ENCODE measurements at regions not wholly inside any gene's neighbourhood (a gene's known extent, or its start where the extent isn't known, plus 50 kb on each side); places are given as distances from the start of the nearest gene placed in this dataset.
"Not testable (repeated sequence)": the region's sequence is repeated elsewhere in the genome, so short reads cannot be mapped to it uniquely, and the experiment has no call there.

- no peak overlapping the region for H3K4me3 ChIP-seq (ENCODE audit: low read depth, low read length)
- no peak for DNase-seq (ENCODE audit: low read depth)
Observed at GRCh38 chrX:65838674-65839073, 171.2 kb downstream of the MSN start.

DNA sequence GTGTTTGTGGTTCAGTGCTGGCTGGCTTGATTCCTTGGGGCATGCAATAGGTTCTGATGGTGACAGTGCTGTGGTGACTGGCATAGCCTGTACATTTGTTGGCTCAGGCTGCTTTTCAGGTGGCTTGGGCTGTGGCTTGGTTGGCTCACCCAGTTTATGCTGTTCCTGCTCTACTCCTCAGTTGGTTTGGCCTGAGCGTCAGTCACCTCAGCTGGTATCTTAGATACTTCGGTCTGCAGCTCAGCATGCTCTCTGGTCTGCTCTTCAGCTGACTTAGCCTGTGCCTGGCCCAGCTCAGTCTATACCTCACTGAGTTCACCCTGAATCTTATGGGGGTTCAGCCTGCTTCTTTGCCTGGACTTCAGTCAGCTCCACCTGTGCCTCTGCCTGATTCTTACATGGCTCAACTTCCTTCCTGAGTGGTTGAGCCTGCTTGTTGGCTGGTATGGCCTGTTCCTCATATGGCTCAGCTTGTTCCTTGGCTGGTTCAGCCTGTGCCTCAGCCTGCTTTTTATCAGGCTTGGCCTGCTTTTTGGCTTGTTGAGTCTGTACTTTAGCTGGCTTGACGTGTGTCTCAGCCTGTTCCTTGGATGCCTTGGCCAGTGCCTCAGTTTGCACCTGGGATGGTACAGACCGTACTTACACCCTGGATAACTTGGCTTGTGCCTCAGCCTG is 170.6 kb downstream of the MSN start:
- H3K4me3 ChIP-seq (ENCODE audit: low read depth, low read length): no peak overlapping the region

DNA sequence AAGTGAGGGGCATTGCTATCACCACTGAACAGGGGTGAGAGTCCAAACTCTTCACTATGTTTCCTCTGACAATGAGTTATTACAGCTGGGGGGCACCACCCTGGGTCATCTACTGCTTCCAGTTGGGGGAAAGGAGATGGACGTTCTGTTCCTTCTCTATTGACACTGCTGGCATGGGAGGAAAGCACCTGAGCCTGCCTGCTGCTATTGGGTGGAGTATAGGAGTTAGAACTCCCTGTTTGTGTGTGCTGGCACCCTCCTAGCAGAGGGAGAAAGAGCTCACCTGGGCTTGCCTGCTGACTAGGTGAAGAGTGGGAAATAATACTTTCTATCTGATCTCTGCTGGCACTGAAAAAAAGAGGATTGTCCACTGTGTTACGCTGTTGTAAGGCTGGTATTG is 163.8 kb downstream of the MSN start:
- no peak overlapping the region for H3K4me3 ChIP-seq (ENCODE audit: low read depth, low read length)
- DNase-seq (ENCODE audit: low read depth): no peak

More for the DNA sequence above, 170.6 kb downstream of the MSN start:
- DNase-seq (ENCODE audit: low read depth): no peak

GRCh38 chrX:65828599-65828998 is 161.1 kb downstream of the MSN start:
- no peak overlapping the region for H3K4me3 ChIP-seq (ENCODE audit: low read depth, low read length)
- DNase-seq (ENCODE audit: low read depth): no peak

DNA sequence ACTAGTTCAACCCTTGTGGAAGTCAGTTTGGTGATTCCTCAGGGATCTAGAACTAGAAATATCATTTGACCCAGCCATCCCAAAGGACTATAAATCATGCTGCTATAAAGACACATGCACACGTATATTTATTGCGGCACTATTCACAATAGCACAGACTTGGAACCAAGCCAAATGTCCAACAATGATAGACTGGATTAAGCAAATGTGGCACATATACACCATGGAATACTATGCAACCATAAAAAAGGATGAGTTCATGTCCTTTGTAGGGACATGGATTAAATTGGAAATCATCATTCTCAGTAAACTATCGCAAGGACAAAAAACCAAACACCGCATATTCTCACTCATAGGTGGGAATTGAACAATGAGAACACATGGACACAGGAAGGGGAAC is 157.8 kb downstream of the MSN start:
- DNase-seq (ENCODE audit: low read depth): not testable (repeated sequence)

GRCh38 chrX:65821721-65822496 is 154.5 kb downstream of the MSN start:
- peak overlapping the region; percentile 22 for H3K4me3 ChIP-seq (ENCODE audit: low read depth, low read length)
- DNase-seq (ENCODE audit: low read depth): no peak

More for the DNA sequence above, 157.8 kb downstream of the MSN start:
- not testable (repeated sequence) for H3K4me3 ChIP-seq (ENCODE audit: low read depth, low read length)

GRCh38 chrX:65819983-65820382 is 152.5 kb downstream of the MSN start:
- DNase-seq (ENCODE audit: low read depth); H3K4me3 ChIP-seq (ENCODE audit: low read depth, low read length): not testable (repeated sequence)

- no peak overlapping the region for H3K4me3 ChIP-seq (ENCODE audit: low read depth, low read length)
- DNase-seq (ENCODE audit: low read depth): no peak
Observed at GRCh38 chrX:65813245-65813644, 145.8 kb downstream of the MSN start.

DNA sequence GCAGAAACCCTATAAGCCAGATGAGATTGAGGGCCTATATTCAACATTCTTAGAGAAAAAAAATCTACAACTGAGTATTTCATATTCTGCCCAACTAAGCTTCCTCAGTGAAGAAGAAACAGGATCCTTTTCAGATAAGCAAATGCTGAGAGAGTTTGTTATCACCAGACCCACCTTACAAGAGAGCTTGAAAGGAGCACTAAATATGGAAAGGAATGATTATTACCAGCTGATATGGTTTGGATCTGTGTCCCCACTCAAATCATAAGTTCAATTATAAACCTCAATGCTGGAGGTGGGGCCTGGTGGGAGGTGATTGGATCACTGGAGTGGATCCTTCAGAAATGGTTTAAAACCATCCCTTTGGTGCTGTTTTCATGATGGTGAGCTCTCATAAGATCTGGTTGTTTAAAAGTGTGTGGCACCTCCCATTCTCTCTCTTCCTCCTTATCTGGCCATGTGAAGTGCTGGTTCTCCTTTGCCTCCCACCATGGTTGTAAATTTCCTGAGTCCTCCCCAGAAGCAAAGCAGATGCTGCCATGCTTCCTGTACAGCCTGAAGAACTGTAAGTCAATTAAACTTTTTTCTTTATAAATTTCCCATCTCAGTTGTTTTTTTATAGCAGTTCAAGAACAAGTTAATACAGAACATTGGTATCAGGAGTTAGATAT is 144.2 kb downstream of the MSN start:
- H3K4me3 ChIP-seq (ENCODE audit: low read depth, low read length): no peak overlapping the region
- no peak for DNase-seq (ENCODE audit: low read depth)
